DND-41 (cell line): ENCODE measurements at regions not wholly inside any gene's neighbourhood (a gene's known extent, or its start where the extent isn't known, plus 50 kb on each side); places are given as distances from the start of the nearest gene placed in this dataset.

Experiments used
- CTCF ChIP-seq: IDR thresholded peaks from 2 replicates; pipeline ENCODE4 v1.5.1; 2012; ENCODE audit warnings: borderline replicate concordance, low read length, moderate library complexity, mild to moderate bottlenecking; ENCODE audit not compliant: poor library complexity, severe bottlenecking; ENCODE audit errors: extremely low read depth
- EZH2 ChIP-seq: IDR thresholded peaks from 3 replicates; pipeline ENCODE4 v1.6.1; 2012; ENCODE audit warnings: borderline replicate concordance, low read depth, mild to moderate bottlenecking, moderate library complexity, low read length, inconsistent platforms; ENCODE audit not compliant: severe bottlenecking

GRCh38 chr17:14741491-14741890 lies 440.6 kb downstream of the HS3ST3B1 start:
- TF ChIP-seq CTCF (no peak), EZH2 (no peak)
